Neural progenitor cell (in vitro differentiated cells): ENCODE measurements at regions not wholly inside any gene's neighbourhood (a gene's known extent, or its start where the extent isn't known, plus 50 kb on each side); places are given as distances from the start of the nearest gene placed in this dataset.

Experiments used
- DNase-seq: peaks from one replicate; pipeline ENCODE4 v3.0.0-alpha.2; 2016; ENCODE audit warnings: low spot score
- H2AFZ ChIP-seq: fragments of 200-600 bp; sonication (generic); replicated peaks from 2 replicates; pipeline ENCODE4 v1.6.1; 2016; ENCODE audit warnings: antibody characterized with exemption
- H3F3A ChIP-seq: fragments of 200-600 bp; sonication (generic); 2 replicates; pipeline ENCODE4 v1.6.1; 2016; ENCODE audit warnings: antibody characterized with exemption, low read depth
- H3K27ac ChIP-seq: fragments of 200-600 bp; sonication (generic); 2 replicates; pipeline ENCODE4 v1.5.1; 2016; ENCODE audit warnings: mild to moderate bottlenecking
- H3K27me3 ChIP-seq: fragments of 200-600 bp; sonication (generic); 2 replicates; pipeline ENCODE4 v1.6.1; 2016; ENCODE audit warnings: mild to moderate bottlenecking, moderate library complexity
- H3K36me3 ChIP-seq: fragments of 200-600 bp; sonication (generic); 2 replicates; pipeline ENCODE4 v1.5.1; 2016
- H3K4me1 ChIP-seq: fragments of 200-600 bp; sonication (generic); 2 replicates; pipeline ENCODE4 v1.6.1; 2016; ENCODE audit warnings: mixed run types
- H3K4me2 ChIP-seq: fragments of 200-600 bp; sonication (generic); 2 replicates; pipeline ENCODE4 v1.6.1; 2016
- H3K4me3 ChIP-seq: fragments of 200-600 bp; sonication (generic); 2 replicates; pipeline ENCODE4 v1.5.1; 2016
- H3K79me2 ChIP-seq: fragments of 200-600 bp; sonication (generic); 2 replicates; pipeline ENCODE4 v1.6.1; 2016; ENCODE audit warnings: low read depth
- H3K9ac ChIP-seq: fragments of 200-600 bp; sonication (generic); 2 replicates; pipeline ENCODE4 v1.6.1; 2016
- H3K9me3 ChIP-seq: fragments of 200-600 bp; sonication (generic); 2 replicates; pipeline ENCODE4 v1.5.1; 2016; ENCODE audit warnings: low read depth
- H4K20me1 ChIP-seq: fragments of 200-600 bp; sonication (generic); 2 replicates; pipeline ENCODE4 v1.6.1; 2016; ENCODE audit warnings: low read depth
- H3K27ac Mint-ChIP-seq: 3 replicates; pipeline ENCODE4 v1.8.0; 2021; ENCODE audit warnings: mixed read lengths
- H3K27me3 Mint-ChIP-seq: 2 replicates; pipeline ENCODE4 v1.8.0; 2022; ENCODE audit warnings: low read depth, mild to moderate bottlenecking, inconsistent platforms, moderate library complexity, mixed read lengths; ENCODE audit not compliant: insufficient read depth
- H3K36me3 Mint-ChIP-seq: 3 replicates; pipeline ENCODE4 v1.8.0; 2021; ENCODE audit warnings: mixed read lengths
- H3K4me1 Mint-ChIP-seq: 3 replicates; pipeline ENCODE4 v1.8.0; 2021; ENCODE audit warnings: mixed read lengths
- H3K4me3 Mint-ChIP-seq: 3 replicates; pipeline ENCODE4 v1.8.0; 2021; ENCODE audit warnings: mild to moderate bottlenecking, moderate library complexity, mixed read lengths
- H3K9me3 Mint-ChIP-seq: 3 replicates; pipeline ENCODE4 v1.8.0; 2020; ENCODE audit warnings: mixed read lengths
- EZH2 ChIP-seq: fragments of 200-600 bp; sonication (generic); IDR thresholded peaks from 2 replicates; pipeline ENCODE4 v1.6.1; 2017; ENCODE audit warnings: antibody characterized with exemption, mild to moderate bottlenecking, moderate library complexity
- EZH2phosphoT487 ChIP-seq: fragments of 200-600 bp; sonication (generic); IDR thresholded peaks from 2 replicates; pipeline ENCODE4 v1.6.1; 2017; ENCODE audit warnings: antibody characterized with exemption
- TF ChIP-seq, protein P1 (sequence below): fragments of 200-600 bp; sonication (generic); IDR thresholded peaks from 2 replicates; pipeline ENCODE4 v1.5.1; 2017; ENCODE audit warnings: antibody characterized with exemption, mild to moderate bottlenecking

DNA sequence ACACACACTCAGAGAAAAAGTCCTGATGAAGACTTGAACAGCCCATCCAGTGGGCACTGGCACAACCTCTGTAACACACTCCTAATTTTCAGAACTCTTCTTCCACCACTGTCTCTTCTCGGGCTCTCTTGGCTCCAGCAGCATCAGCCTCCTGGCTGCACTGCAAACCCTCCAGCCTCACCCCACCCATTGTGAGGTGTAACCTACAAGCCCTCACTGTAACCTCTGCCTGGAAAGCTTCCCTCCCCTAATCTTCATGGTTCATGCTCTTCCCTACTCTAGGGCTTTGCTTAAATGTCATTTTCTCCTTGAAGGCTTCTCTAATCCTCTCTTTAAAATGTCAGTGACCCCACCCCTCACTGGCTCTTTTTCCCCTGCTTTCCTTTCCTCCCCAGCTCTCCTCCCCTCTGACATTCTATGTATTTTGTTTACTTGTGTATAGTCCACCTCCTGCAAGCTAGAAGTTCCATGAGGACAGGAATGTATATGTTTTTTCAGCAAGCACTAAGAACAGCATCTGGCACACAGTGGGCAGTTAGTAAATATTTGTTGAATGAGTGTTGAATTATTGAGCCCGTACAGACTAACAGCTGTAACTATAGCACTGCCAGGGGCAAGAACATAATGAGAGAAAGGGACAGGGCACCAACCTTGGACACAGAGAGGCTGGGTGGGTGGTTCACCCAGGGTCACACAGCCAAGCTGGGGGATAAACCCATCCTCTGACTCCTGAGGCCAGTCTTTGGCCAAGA is 76.4 kb downstream of the ESM1 start:
- Histone ChIP-seq H3K4me3 (no peak overlapping the region), H3F3A (no peaks in the 10 kb centered on the region), H3K36me3 (no peaks in the 10 kb centered on the region), H3K9ac (no peak overlapping the region), H3K79me2 (no peaks in the 10 kb centered on the region), H3K27ac (no peak overlapping the region), H3K4me2 (no peak overlapping the region), H2AFZ (no peak overlapping the region), H3K4me1 (peaks cover 6% of the 10 kb centered on the region), H3K27me3 (no peaks in the 10 kb centered on the region), H4K20me1 (no peaks in the 10 kb centered on the region), H3K9me3 (no peaks in the 10 kb centered on the region)
- no peak for TF ChIP-seq EZH2phosphoT487
- TF ChIP-seq, protein P1, sequence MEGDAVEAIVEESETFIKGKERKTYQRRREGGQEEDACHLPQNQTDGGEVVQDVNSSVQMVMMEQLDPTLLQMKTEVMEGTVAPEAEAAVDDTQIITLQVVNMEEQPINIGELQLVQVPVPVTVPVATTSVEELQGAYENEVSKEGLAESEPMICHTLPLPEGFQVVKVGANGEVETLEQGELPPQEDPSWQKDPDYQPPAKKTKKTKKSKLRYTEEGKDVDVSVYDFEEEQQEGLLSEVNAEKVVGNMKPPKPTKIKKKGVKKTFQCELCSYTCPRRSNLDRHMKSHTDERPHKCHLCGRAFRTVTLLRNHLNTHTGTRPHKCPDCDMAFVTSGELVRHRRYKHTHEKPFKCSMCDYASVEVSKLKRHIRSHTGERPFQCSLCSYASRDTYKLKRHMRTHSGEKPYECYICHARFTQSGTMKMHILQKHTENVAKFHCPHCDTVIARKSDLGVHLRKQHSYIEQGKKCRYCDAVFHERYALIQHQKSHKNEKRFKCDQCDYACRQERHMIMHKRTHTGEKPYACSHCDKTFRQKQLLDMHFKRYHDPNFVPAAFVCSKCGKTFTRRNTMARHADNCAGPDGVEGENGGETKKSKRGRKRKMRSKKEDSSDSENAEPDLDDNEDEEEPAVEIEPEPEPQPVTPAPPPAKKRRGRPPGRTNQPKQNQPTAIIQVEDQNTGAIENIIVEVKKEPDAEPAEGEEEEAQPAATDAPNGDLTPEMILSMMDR = no peak
- no peak for TF ChIP-seq EZH2
- no peaks in the 10 kb centered on the region for H3K36me3 Mint-ChIP-seq
- no peaks in the 10 kb centered on the region for H3K9me3 Mint-ChIP-seq
- DNase-seq = no peak
- peaks cover 3% of the 10 kb centered on the region for H3K27me3 Mint-ChIP-seq
- H3K4me1 Mint-ChIP-seq = peaks cover 41% of the 10 kb centered on the region
- H3K27ac Mint-ChIP-seq = peak overlapping the region; percentile 1
- H3K4me3 Mint-ChIP-seq = no peak overlapping the region

DNA sequence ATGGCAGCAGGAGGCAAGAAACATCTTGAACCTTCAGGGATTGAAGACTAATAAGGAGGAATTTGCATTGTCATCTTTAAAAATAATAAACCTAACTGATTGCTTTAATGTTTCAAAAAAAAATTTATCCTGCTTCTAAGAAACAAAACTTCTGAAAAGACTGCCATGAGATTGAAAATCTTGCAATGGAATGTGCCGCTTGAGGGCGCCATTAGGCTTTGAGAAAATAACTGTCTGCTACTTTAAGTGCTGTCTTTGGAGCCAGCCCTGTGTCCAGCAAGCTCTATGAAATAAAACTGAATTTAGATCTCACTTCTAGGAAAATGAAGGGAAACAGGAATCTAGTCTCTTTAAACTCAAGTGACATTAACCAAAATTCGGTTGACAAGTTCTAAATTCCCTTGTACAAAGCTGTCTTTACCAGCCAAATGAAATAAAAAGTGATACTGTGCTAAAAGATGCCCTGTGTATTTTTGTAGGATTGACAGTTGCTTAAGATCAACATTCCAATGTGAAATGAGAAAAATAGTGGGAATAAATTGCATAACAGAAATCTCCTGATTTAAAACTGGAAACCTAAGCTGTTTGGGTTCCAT is 79.4 kb downstream of the ESM1 start:
- no peak overlapping the region for H3K4me2 ChIP-seq
- H3K27ac ChIP-seq = no peak overlapping the region
- H3K4me1 Mint-ChIP-seq = peaks cover 41% of the 10 kb centered on the region
- no peaks in the 10 kb centered on the region for H3K36me3 ChIP-seq
- peaks cover 6% of the 10 kb centered on the region for H3K4me1 ChIP-seq
- TF ChIP-seq EZH2 (no peak), EZH2phosphoT487 (no peak)
- TF ChIP-seq, protein P1 = peak; percentile 94
- H3K36me3 Mint-ChIP-seq = no peaks in the 10 kb centered on the region
- no peaks in the 10 kb centered on the region for H3K9me3 ChIP-seq
- DNase-seq = peak; percentile 82
- no peak overlapping the region for H3K4me3 Mint-ChIP-seq
- H3K9ac ChIP-seq = no peak overlapping the region
- no peaks in the 10 kb centered on the region for H3F3A ChIP-seq
- H4K20me1 ChIP-seq = no peaks in the 10 kb centered on the region
- H3K27me3 Mint-ChIP-seq = peaks cover 5% of the 10 kb centered on the region
- H3K27ac Mint-ChIP-seq = no peak overlapping the region
- no peaks in the 10 kb centered on the region for H3K79me2 ChIP-seq
- no peaks in the 10 kb centered on the region for H3K27me3 ChIP-seq
- no peak overlapping the region for H3K4me3 ChIP-seq
- no peak overlapping the region for H2AFZ ChIP-seq
- H3K9me3 Mint-ChIP-seq = no peaks in the 10 kb centered on the region

DNA sequence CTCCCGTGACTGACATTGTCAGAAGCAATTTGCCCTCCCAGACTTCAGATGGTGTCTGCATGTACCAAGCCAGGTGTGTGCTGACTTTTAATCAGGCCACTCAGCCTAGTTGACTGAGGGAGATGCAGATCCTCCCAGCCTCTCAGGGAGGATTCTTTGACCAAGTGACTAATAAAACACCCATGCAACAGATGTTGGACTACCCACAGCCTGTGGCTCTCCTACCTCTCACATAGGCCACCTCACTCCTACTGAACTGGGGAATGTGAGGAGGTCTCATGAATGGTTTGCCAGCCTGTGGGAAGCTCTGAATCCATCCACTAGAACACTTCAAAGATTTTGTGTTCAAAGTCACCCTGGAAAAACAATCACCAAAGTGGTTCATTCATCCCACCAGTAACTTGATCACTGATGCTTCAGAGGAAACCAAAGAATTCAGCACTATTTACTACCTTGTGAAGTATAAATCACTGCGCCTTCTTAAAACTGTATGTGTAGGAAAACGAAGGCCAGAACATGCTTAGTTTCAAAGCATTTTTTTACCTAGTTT is 80.1 kb downstream of the ESM1 start:
- Mint-ChIP-seq H3K27ac (no peak overlapping the region), H3K36me3 (no peaks in the 10 kb centered on the region), H3K4me1 (peaks cover 34% of the 10 kb centered on the region), H3K4me3 (no peak overlapping the region), H3K27me3 (peaks cover 5% of the 10 kb centered on the region), H3K9me3 (no peaks in the 10 kb centered on the region)
- H3K36me3 ChIP-seq = no peaks in the 10 kb centered on the region
- peaks cover 6% of the 10 kb centered on the region for H3K4me1 ChIP-seq
- no peak overlapping the region for H3K9ac ChIP-seq
- no peak overlapping the region for H3K4me3 ChIP-seq
- H3K27me3 ChIP-seq = no peaks in the 10 kb centered on the region
- no peaks in the 10 kb centered on the region for H4K20me1 ChIP-seq
- no peak overlapping the region for H2AFZ ChIP-seq
- H3F3A ChIP-seq = no peaks in the 10 kb centered on the region
- no peaks in the 10 kb centered on the region for H3K9me3 ChIP-seq
- no peaks in the 10 kb centered on the region for H3K79me2 ChIP-seq
- H3K4me2 ChIP-seq = no peak overlapping the region
- DNase-seq = no peak
- TF ChIP-seq EZH2 = no peak
- TF ChIP-seq EZH2phosphoT487 = no peak
- TF ChIP-seq, protein P1 = no peak
- H3K27ac ChIP-seq = no peak overlapping the region
